ENCODE measurements at regions not wholly inside any gene's neighbourhood (a gene's known extent, or its start where the extent isn't known, plus 50 kb on each side); places are given as distances from the start of the nearest gene placed in this dataset.

GRCh38 chr10:8379906-8380832 lies 325.7 kb downstream of the GATA3 start:
- intact Hi-C loops (cut with micrococcal nuclease), result no loop called here
- Mint-ChIP-seq H3K36me3 (no peaks in the 10 kb centered on the region), H3K4me1 (peaks cover 4 to 6% of the 10 kb centered on the region in 2 donors), H3K27ac (no peak overlapping the region), H3K9me3 (no peaks in the 10 kb centered on the region), H3K27me3 (ENCODE audit: low read depth in 2 of 2) (peaks cover 0 to 4% of the 10 kb centered on the region in 2 donors), H3K4me3 (no peak overlapping the region)
- Histone ChIP-seq H3K27me3 (ENCODE audit: control insufficient read depth, insufficient read depth, low read length) (no peaks in the 10 kb centered on the region), H3K4me1 (ENCODE audit: control insufficient read depth, insufficient read depth, low read length) (no peaks in the 10 kb centered on the region), H3K36me3 (ENCODE audit: control insufficient read depth, insufficient read depth, low read length) (no peaks in the 10 kb centered on the region), H3K9me3 (ENCODE audit: control insufficient read depth, insufficient read depth, low read length) (no peaks in the 10 kb centered on the region), H3K27ac (ENCODE audit: low read length) (no peak overlapping the region), H3K4me3 (ENCODE audit: low read length) (no peak overlapping the region)
- 71% methylated on average over 9 of the region's 9 CpGs for WGBS (ENCODE audit: insufficient coverage)
- ATAC-seq, result no peak
- no peak for DNase-seq
- TF ChIP-seq CTCF (IDR thresholded peaks at IDR 0.05), result no peak

- intact Hi-C loops (cut with micrococcal nuclease), result no loop called here
- H3K36me3 ChIP-seq (ENCODE audit: control insufficient read depth, insufficient read depth, low read length), result no peaks in the 10 kb centered on the region
- no peaks in the 10 kb centered on the region for H3K27me3 ChIP-seq (ENCODE audit: control insufficient read depth, insufficient read depth, low read length)
- H3K9me3 ChIP-seq (ENCODE audit: control insufficient read depth, insufficient read depth, low read length), result no peaks in the 10 kb centered on the region
- no peaks in the 10 kb centered on the region for H3K36me3 Mint-ChIP-seq
- H3K4me1 Mint-ChIP-seq, result peaks cover 4 to 6% of the 10 kb centered on the region in 2 donors
- ATAC-seq, result no peak
- H3K4me3 ChIP-seq (ENCODE audit: low read length), result no peak overlapping the region
- no peak overlapping the region for H3K4me3 Mint-ChIP-seq
- no peaks in the 10 kb centered on the region for H3K9me3 Mint-ChIP-seq
- H3K27ac ChIP-seq (ENCODE audit: low read length), result no peak overlapping the region
- no peaks in the 10 kb centered on the region for H3K4me1 ChIP-seq (ENCODE audit: control insufficient read depth, insufficient read depth, low read length)
- WGBS (ENCODE audit: insufficient coverage), result 91% methylated on average over 3 of the region's 3 CpGs
- peaks cover 0 to 4% of the 10 kb centered on the region in 2 donors for H3K27me3 Mint-ChIP-seq (ENCODE audit: low read depth in 2 of 2)
- H3K27ac Mint-ChIP-seq, result no peak overlapping the region
- DNase-seq, result no peak
- TF ChIP-seq CTCF (IDR thresholded peaks at IDR 0.05), result no peak
Observed at GRCh38 chr10:8380833-8381496, 326.5 kb downstream of the GATA3 start.

- Histone ChIP-seq H3K27me3 (ENCODE audit: control insufficient read depth, insufficient read depth, low read length) (no peaks in the 10 kb centered on the region), H3K9me3 (ENCODE audit: control insufficient read depth, insufficient read depth, low read length) (no peaks in the 10 kb centered on the region), H3K36me3 (ENCODE audit: control insufficient read depth, insufficient read depth, low read length) (no peaks in the 10 kb centered on the region), H3K4me1 (ENCODE audit: control insufficient read depth, insufficient read depth, low read length) (no peaks in the 10 kb centered on the region), H3K4me3 (ENCODE audit: low read length) (no peak overlapping the region), H3K27ac (ENCODE audit: low read length) (no peak overlapping the region)
- ATAC-seq, result no peak
- Mint-ChIP-seq H3K4me3 (no peak overlapping the region), H3K36me3 (no peaks in the 10 kb centered on the region), H3K9me3 (no peaks in the 10 kb centered on the region), H3K27me3 (ENCODE audit: low read depth in 2 of 2) (peaks cover 5 to 10% of the 10 kb centered on the region in 2 donors), H3K4me1 (peaks cover 6 to 10% of the 10 kb centered on the region in 2 donors), H3K27ac (no peak overlapping the region)
- WGBS (ENCODE audit: insufficient coverage), result 97% methylated on average over 8 of the region's 8 CpGs
- intact Hi-C loops (cut with micrococcal nuclease), result no loop called here
- DNase-seq, result no peak
- no peak for TF ChIP-seq CTCF (IDR thresholded peaks at IDR 0.05)
Observed at GRCh38 chr10:8386781-8387180, 332.3 kb downstream of the GATA3 start.
